Esophagus muscularis mucosa (tissue), 3 donors: ENCODE measurements at regions not wholly inside any gene's neighbourhood (a gene's known extent, or its start where the extent isn't known, plus 50 kb on each side); places are given as distances from the start of the nearest gene placed in this dataset.

Experiments used
- CTCF ChIP-seq, 3 experiments: fragments of 200-600 bp in 2 of 3; fragments of 450-650 bp in 1 of 3; sonication (generic) in 2 of 3; IDR thresholded peaks; one replicate each; pipeline ENCODE4 v1.5.1; 2017 to 2019; ENCODE audit warnings: antibody characterized with exemption in 3 of 3, mild to moderate bottlenecking in 2 of 3, moderate library complexity in 1 of 3
- POLR2A ChIP-seq: fragments of 450-650 bp; IDR thresholded peaks from one replicate; pipeline ENCODE4 v1.6.1; 2017; ENCODE audit warnings: antibody characterized with exemption, moderate library complexity, mild to moderate bottlenecking, low read depth

DNA sequence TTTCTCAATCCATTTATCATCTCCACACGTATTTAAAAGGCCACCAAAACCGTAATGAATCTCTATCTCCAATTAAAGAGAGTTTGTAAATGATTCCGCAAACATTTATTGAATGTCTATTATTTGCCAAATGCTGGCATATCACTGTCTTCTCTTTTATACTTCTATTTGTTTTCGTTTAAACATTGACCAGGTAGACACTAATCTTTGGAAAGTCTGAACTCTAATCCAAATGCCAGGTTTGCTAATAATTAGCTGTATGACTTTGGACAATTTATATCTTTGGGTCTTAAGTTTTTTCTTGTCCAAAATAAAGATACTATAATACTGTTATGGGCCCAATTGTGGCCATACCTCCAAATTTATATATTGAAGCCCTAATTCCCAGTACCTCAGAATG is 299.2 kb upstream of the TBX18 start:
- TF ChIP-seq POLR2A (no peak), CTCF (IDR thresholded peaks at IDR 0.05) (no peak)
